Skeletal muscle tissue (tissue), 3 donors: ENCODE measurements at regions not wholly inside any gene's neighbourhood (a gene's known extent, or its start where the extent isn't known, plus 50 kb on each side); places are given as distances from the start of the nearest gene placed in this dataset.

Source experiments
- H3K27ac ChIP-seq: one replicate; pipeline ENCODE4 v1.7.0; 2013; ENCODE audit warnings: mild to moderate bottlenecking, low read depth, low read length, inconsistent platforms
- H3K27me3 ChIP-seq, 3 donors: one replicate each; pipeline ENCODE4 v1.7.0; 2013; ENCODE audit warnings: low read length in 3 of 3; ENCODE audit not compliant: control insufficient read depth in 3 of 3, insufficient read depth in 3 of 3
- H3K36me3 ChIP-seq, 3 donors: one replicate each; pipeline ENCODE4 v1.7.0; 2013; ENCODE audit warnings: low read length in 3 of 3; ENCODE audit not compliant: control insufficient read depth in 3 of 3, insufficient read depth in 3 of 3
- H3K4me1 ChIP-seq, 3 donors: one replicate each; pipeline ENCODE4 v1.7.0; 2013; ENCODE audit warnings: low read length in 3 of 3, mild to moderate bottlenecking in 3 of 3; ENCODE audit not compliant: control insufficient read depth in 3 of 3, insufficient read depth in 3 of 3
- H3K4me3 ChIP-seq, 3 donors: one replicate each; pipeline ENCODE4 v1.7.0; 2013; ENCODE audit warnings: low read length in 3 of 3
- H3K9ac ChIP-seq, 3 donors: one replicate each; pipeline ENCODE4 v1.7.0; 2013; ENCODE audit warnings: low read length in 3 of 3, mild to moderate bottlenecking in 3 of 3, moderate library complexity in 2 of 3, low read depth in 1 of 3
- H3K9me3 ChIP-seq, 3 donors: one replicate each; pipeline ENCODE4 v1.7.0; 2013; ENCODE audit warnings: low read length in 3 of 3; ENCODE audit not compliant: control insufficient read depth in 3 of 3
- donor health status: Osteomylitis.

DNA sequence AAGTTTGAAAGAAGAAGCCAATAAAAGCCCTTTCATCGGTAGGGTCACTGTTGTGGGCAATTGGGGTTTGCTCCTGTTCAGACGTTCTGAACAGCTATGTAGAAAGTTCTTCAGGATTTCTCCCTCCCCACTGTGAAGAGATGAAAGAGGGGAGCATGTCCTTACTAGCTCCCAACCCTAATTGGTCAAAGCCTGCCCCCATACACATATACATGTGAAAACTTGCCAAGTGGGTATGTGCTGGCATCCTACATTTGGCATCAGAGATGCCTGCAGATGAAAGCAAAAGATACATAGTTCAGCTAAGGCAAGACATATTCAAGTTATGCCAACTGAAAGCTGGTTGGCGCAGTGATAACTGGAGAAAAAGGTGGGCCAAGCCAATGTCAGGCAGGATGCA is 363.1 kb upstream of the DACH1 start:
- Histone ChIP-seq H3K9me3 (no peaks in the 10 kb centered on the region), H3K27me3 (no peaks in the 10 kb centered on the region), H3K36me3 (no peaks in the 10 kb centered on the region), H3K9ac (no peak overlapping the region), H3K4me3 (no peak overlapping the region), H3K27ac (no peak overlapping the region), H3K4me1 (no peaks in the 10 kb centered on the region)

DNA sequence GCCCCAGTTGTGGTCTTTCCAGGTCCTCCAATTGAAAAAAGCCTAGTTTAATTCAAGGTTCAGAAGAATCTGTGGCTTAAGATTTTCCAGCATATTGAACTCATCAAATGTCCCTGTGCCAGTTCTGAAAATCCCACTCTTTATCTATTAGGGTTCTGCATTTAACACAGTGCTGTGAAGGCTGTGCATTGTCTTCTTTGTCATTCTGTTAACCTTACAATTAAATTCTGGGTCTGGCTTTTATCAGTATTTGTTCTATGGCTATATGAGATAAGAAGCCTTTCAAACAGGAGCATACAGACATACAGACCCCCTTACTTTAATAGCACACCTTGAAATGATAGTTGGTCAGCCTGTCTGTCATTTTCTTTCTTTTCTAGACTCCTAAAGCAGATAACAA is 362.1 kb upstream of the DACH1 start:
- H3K4me3 ChIP-seq, result no peak overlapping the region
- H3K9ac ChIP-seq, result no peak overlapping the region
- no peaks in the 10 kb centered on the region for H3K36me3 ChIP-seq
- H3K27me3 ChIP-seq, result no peaks in the 10 kb centered on the region
- H3K27ac ChIP-seq, result no peak overlapping the region
- no peaks in the 10 kb centered on the region for H3K9me3 ChIP-seq
- H3K4me1 ChIP-seq, result no peaks in the 10 kb centered on the region

DNA sequence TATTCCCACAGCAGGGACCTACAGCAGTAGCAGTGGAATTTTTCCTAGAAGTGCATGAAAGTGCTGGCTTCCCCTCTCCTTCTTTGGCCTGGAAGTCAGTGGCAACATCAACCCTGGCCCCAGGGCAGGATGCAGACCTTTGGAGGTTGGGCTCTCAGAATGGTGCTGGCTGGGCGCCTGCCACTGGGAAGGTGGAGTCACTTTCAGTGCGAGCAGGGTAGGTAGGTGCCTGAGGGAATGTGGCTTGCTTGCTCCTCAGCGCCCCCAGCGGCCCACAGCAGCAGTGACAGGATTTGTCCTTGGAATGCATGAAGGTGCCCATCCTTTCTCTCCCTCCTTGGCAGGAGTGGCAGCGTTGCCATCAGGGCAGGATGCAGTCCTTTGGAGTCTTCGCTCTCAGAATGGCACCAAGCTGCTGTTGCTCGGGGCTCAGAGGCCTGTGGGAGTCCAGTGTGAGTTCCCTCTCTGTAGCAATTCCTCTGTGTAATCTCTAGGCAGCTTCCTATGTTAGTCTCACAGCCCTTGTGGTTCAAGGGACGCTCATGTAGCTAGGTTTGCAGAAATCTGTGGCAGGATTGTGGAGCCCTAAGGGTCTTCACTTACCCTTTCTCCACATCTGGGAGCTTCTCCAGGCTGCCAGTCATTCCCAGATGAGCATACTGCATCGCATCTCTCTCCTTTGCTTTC is 354.4 kb upstream of the DACH1 start:
- Histone ChIP-seq H3K27me3 (no peaks in the 10 kb centered on the region), H3K4me1 (no peaks in the 10 kb centered on the region), H3K36me3 (no peaks in the 10 kb centered on the region), H3K9ac (no peak overlapping the region), H3K27ac (no peak overlapping the region), H3K9me3 (no peaks in the 10 kb centered on the region), H3K4me3 (no peak overlapping the region)

GRCh38 chr13:72218966-72219365 is 352.0 kb upstream of the DACH1 start:
- Histone ChIP-seq H3K4me3 (no peak overlapping the region), H3K27me3 (no peaks in the 10 kb centered on the region), H3K9ac (no peak overlapping the region), H3K9me3 (no peaks in the 10 kb centered on the region), H3K36me3 (no peaks in the 10 kb centered on the region), H3K27ac (no peak overlapping the region), H3K4me1 (no peaks in the 10 kb centered on the region)

DNA sequence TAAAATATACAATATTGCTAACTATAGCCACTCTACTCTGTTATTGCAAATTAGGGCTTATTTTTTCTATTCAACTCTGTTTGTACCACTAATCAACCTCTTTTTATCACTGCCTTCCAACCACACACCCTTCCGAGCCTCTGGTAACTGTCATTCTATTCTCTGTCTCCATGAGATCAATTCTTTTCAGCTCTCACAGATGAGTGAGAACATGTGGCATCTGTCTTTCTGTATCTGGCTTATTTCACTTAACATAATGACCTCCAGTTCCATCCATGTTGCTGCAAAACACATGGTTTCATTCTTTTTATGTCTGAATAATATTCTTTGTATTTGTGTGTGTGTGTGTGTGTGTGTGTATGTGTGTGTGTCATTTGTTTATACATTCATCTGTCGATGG is 350.1 kb upstream of the DACH1 start:
- H3K9me3 ChIP-seq, result no peaks in the 10 kb centered on the region
- no peak overlapping the region for H3K4me3 ChIP-seq
- no peaks in the 10 kb centered on the region for H3K27me3 ChIP-seq
- no peak overlapping the region for H3K9ac ChIP-seq
- H3K4me1 ChIP-seq, result no peaks in the 10 kb centered on the region
- no peak overlapping the region for H3K27ac ChIP-seq
- H3K36me3 ChIP-seq, result no peaks in the 10 kb centered on the region

DNA sequence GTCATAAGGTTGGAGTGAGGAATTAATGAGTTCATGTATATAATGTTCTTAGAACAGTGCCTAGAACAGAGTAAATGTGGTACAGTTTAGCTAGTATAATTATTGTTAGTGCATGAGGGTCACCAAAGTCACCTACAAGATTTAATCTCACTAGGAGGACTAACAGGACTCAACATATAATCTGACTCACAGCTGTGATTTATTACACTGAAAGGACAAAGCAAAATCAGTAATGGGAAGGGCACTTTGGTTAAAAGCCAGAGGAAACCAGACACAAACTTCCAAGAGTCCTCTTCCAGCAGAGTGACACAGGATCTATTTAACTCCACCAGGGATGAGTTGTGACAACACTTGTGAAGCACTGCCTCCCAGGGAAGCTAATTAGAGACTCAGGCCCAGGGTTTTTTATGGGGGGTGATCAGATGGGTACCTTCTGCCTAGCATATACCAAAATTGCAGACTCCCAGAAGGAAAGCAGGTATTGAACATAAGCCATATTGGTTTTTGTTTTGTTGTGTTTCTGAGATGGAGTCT is 341.2 kb upstream of the DACH1 start:
- no peaks in the 10 kb centered on the region for H3K36me3 ChIP-seq
- no peaks in the 10 kb centered on the region for H3K4me1 ChIP-seq
- H3K4me3 ChIP-seq, result no peak overlapping the region
- H3K27ac ChIP-seq, result no peak overlapping the region
- H3K27me3 ChIP-seq, result no peaks in the 10 kb centered on the region
- no peak overlapping the region for H3K9ac ChIP-seq
- no peaks in the 10 kb centered on the region for H3K9me3 ChIP-seq

DNA sequence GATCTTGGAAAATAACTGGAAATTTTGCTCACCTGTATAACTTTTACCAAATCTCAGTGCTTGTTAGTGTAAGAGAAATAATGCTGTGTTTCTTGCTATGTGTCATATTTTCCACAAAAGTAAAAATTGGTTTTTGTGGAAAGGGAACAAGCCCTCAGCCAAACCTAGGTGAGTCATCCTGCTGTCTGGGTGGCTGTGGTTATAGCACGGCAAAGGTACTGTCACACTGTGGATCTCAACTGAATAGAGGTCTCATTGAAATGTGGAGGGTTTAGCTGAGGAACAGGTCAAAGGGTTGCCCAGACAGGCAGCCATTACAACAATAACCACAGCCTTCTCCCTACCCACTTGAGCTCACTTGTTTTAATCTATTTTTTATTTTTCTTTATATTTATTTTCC is 338.8 kb upstream of the DACH1 start:
- Histone ChIP-seq H3K9ac (no peak overlapping the region), H3K9me3 (no peaks in the 10 kb centered on the region), H3K27me3 (no peaks in the 10 kb centered on the region), H3K36me3 (no peaks in the 10 kb centered on the region), H3K4me1 (no peaks in the 10 kb centered on the region), H3K27ac (no peak overlapping the region), H3K4me3 (no peak overlapping the region)

DNA sequence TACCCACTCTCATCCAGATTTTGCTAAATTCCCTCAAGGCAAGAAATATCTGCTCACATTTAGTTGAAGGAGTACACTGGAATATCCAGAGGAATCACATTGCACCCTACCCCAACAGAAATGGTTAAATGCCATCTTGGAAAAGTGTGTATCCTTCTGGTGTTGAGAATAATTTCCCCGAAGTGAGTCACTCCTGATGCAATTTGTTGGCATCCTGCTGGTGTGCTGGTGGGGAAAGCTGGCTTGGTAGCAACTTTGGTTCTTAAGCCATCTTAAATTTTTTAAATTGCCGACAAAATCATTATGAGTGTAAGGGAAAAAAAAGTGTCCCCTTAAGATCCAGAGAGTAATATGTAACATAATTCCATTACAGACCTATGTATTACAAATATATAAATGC is 337.3 kb upstream of the DACH1 start:
- no peaks in the 10 kb centered on the region for H3K9me3 ChIP-seq
- no peak overlapping the region for H3K9ac ChIP-seq
- H3K4me1 ChIP-seq, result no peaks in the 10 kb centered on the region
- H3K27ac ChIP-seq, result no peak overlapping the region
- H3K27me3 ChIP-seq, result no peaks in the 10 kb centered on the region
- H3K36me3 ChIP-seq, result no peaks in the 10 kb centered on the region
- H3K4me3 ChIP-seq, result no peak overlapping the region

DNA sequence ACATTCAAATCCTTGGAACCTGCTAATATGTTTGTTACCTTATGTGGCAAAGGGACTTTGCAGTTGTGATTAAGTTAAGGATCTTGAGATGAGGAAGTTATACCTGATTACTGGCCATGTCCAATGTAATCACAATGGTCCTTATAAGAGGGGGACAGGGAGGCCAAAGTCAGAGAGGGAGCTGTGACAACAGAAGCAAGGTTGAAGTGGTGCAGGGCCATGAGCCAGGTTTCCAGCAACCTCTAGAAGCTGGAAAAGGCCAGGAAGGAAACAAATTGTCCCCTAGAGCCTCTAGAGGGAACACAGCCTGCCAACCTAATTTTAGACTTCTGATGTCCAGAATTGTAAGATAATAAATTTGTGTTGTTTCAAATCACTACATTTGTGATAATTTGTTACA is 334.7 kb upstream of the DACH1 start:
- no peak overlapping the region for H3K27ac ChIP-seq
- no peak overlapping the region for H3K9ac ChIP-seq
- H3K4me1 ChIP-seq, result no peaks in the 10 kb centered on the region
- H3K4me3 ChIP-seq, result no peak overlapping the region
- no peaks in the 10 kb centered on the region for H3K27me3 ChIP-seq
- H3K36me3 ChIP-seq, result no peaks in the 10 kb centered on the region
- no peaks in the 10 kb centered on the region for H3K9me3 ChIP-seq

DNA sequence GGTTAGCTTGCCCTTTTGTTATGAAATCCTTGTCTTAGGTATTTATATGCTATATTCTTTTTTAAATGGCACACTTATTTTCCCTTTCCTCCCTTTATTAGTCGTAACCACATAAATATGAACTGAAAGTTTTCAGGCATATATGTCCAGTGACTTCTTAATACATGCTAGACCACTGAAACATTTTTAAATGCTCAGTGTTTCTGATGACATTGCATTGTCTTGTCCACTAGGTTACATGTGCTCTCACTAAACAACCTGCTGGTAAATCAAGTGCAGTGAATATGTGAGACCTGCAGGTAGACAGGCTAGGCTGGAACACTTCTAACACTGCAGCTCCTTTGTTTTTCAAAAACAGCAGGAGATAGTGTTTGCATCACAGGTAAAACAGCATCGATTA is 332.6 kb upstream of the DACH1 start:
- Histone ChIP-seq H3K36me3 (no peaks in the 10 kb centered on the region), H3K9ac (no peak overlapping the region), H3K27me3 (no peaks in the 10 kb centered on the region), H3K4me3 (no peak overlapping the region), H3K9me3 (no peaks in the 10 kb centered on the region), H3K4me1 (no peaks in the 10 kb centered on the region), H3K27ac (no peak overlapping the region)
